NCI-H2171 (cell line): ENCODE measurements at regions not wholly inside any gene's neighbourhood (a gene's known extent, or its start where the extent isn't known, plus 50 kb on each side); places are given as distances from the start of the nearest gene placed in this dataset.
"Not testable (repeated sequence)": the region's sequence is repeated elsewhere in the genome, so short reads cannot be mapped to it uniquely, and the experiment has no call there.

Source experiments
- DNase-seq: peaks from one replicate; lab custom pipeline; 2025; lab: John Stamatoyannopoulos, UW

DNA sequence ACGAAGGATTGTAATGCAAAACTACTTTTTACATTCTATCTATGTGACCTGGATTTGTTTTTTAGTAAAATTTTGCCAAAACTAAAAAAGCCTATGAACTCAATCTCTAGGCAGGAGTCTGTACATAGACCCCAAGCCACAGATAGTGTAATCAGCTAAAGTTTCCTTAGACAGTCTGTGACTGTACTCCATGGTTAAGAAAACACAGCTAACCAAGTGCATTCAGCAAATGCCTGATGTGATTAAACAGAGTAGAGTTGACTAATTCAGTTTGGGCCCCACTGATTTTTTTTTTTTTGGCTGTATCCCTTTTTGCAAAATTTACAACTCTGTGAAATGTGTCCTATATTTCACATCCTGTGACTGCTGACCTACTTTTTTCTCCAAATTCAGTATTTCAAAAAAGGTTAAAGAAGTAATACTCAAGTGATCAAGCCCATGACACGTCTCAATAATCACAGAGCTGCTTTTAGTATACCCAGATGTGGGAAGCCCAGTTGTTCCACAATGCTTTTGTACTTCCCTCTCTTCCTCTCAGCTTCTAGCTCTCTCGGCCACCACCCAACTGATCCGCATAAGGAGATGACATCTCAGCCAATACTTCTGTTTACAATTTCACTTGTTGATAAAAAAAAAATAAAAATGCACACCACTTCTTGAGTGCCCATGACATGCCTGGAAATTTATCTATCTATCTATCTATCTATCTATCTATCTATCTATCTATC lies 108.8 kb upstream of the TBX18 start:
- DNase-seq, result no peak

GRCh38 chr6:84871925-84872324 lies 107.5 kb upstream of the TBX18 start:
- no peak for DNase-seq

DNA sequence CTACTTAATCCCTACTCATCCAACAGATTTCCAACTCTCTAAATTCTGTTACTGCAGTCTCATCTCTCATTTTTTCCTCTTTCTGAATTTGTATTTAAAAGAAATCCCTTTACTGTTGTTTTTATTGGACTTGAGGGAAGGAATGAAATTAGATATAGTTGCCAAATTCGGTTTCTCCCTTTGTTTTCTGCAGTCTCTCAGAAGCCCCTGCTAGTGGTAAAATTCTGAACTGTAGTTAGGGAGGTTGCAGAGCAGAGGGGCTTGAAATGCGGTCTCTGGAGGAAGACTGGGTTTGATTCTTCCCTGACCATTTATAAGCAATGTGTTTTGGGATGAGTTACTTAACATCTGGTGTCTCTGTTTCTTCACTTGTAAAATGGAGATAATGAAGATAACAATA lies 106.3 kb upstream of the TBX18 start:
- no peak for DNase-seq

DNA sequence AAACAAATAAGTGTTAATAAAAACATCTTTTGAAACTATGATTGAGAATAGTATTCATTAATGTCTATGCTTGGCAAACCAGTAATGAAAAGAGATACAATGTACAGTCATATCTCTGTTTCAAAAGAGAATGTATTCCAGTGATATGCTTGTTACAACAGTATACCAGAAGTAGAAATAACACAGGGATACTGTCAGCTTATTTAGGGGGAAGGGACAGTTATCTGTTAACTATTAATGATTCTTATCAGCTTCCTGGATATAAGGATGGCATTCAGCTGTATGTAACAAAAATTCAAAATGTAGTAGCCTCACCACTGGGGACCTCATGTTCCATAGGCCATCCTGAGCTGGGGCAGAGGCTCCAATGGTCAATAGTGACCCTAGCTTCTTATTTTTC lies 103.8 kb upstream of the TBX18 start:
- no peak for DNase-seq

DNA sequence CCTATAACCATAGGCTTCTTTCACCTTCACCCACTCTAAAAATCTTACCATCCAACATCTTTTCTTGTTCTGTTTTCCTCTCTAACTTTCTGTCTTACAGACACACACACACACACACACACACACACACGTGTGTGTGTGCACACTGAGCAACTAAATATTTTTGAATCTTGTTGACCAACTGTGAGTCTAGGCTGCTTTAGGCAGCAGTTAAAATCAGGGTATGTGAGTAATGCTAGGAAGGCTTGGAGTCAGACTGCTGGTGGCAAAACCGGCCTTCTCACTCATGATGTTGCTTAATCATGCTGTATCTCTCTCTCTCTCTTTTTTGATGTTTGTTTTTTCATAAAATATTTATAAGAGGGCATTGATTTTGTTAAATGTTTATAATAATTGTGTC lies 103.1 kb upstream of the TBX18 start:
- DNase-seq, result no peak

DNA sequence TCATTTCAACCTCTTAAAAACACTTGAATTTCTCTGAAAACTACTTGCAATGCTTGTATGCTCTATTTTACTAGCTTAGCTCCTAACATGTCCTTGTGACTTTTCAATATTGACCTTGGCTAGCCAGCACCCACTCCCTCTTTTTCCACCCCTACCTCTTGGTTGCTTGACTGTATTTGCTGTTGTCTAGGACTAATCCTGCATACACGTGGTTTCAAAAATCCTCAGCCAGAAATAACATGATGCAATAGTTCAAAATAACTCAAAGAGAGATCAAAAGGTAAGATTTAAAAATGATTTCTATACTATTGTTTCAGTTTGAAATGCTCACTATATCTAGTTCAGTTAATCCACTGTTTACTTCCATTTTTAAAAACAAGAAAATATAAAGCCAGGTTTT lies 102.3 kb upstream of the TBX18 start:
- DNase-seq, result no peak

DNA sequence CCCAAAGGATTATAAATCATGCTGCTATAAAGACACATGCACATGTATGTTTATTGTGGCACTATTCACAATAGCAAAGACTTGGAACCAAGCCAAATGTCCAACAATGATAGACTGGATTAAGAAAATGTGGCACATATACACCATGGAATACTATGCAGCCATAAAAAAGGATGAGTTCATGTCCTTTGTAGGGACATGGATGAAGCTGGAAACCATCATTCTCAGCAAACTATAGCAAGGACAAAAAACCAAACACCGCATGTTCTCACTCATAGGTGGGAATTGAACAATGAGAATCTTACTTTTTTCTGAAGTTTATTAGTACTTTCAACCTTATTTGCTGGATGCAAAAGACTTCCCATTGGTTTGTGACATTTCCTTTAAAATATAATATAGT lies 101.0 kb upstream of the TBX18 start:
- DNase-seq, result not testable (repeated sequence)

- DNase-seq, result no peak
Measured at GRCh38 chr6:84862843-84863242, 98.4 kb upstream of the TBX18 start.

DNA sequence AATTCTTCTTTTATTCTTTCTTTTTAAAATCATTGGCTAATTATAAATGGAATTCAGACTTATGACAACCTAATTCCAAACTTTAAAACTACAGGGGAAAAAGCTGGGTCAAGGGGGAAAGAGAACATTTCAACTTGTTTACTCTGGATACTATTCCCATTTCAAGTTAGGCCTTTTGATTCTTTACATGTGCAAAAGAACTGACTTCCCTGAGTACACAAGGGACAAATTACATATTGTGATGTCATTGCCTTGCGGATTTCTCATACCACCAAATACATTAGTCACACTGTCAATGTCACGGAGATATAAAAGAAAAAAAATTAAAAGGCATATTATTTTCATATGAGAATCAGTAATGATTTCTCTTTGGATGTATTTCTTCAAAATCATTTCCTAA lies 96.5 kb upstream of the TBX18 start:
- no peak for DNase-seq

GRCh38 chr6:84860509-84860908 lies 96.1 kb upstream of the TBX18 start:
- no peak for DNase-seq

GRCh38 chr6:84854811-84855400 lies 90.5 kb upstream of the TBX18 start:
- no peak for DNase-seq

DNA sequence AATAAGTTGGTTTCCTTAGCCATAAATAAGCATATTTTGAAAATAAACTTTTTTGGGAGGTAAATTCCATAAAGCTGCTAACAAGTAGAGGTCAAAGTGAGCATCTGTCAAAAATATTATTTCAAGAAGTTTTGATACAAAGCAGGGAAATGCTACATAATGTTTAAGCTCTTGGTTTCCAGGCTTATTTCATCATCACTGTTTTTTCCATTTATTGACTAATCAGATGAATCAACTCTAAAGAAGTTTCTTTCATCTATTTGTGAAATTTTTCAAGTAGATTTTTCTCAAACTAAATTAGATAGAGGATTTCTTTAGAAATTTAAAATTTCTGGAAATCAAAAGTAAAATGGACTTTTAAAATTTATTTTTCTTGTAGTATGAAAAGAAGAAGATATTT lies 89.5 kb upstream of the TBX18 start:
- no peak for DNase-seq

GRCh38 chr6:84848960-84849359 lies 84.6 kb upstream of the TBX18 start:
- DNase-seq, result no peak

- DNase-seq, result no peak
Measured at GRCh38 chr6:84847390-84848160, 83.2 kb upstream of the TBX18 start.

GRCh38 chr6:84842525-84843166 lies 78.2 kb upstream of the TBX18 start:
- no peak for DNase-seq

DNA sequence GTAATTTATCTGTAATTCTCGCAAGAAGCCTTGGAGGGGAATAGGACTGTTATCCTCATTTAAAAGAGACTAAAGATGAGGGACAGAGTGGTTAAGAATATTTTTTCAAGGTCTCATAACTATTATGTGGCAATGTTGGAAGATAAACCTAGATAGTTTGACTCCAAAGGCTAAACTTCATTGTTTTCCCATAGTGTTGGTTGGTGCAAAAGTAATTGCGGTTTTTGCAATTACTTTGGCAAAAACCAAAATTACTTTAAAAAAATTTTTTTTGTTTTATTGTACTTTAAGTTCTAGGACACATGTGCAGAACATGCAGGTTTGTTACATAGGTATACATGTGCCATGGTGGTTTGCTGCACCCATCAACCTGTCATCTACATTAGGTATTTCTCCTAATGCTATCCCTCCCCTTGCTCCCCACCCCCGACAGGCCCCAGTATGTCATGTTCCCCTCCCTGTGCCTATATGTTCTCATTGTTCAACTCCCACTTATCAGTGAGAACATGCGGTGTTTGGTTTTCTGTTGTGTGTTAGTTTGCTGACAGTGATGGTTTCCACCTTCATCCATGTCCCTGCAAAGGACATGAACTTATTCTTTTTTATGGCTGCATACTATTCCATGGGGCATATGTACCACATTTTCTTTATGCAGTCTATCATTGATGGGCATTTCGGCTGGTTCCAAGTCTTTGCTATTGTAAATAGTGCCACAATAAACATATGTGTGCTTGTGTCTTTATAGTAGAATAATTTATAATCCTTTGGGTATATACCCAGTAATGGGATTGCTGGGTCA lies 72.9 kb upstream of the TBX18 start:
- not testable (repeated sequence) for DNase-seq

- no peak for DNase-seq
Measured at GRCh38 chr6:84836366-84836765, 72.0 kb upstream of the TBX18 start.

- no peak for DNase-seq
Measured at GRCh38 chr6:84835340-84835739, 70.9 kb upstream of the TBX18 start.

DNA sequence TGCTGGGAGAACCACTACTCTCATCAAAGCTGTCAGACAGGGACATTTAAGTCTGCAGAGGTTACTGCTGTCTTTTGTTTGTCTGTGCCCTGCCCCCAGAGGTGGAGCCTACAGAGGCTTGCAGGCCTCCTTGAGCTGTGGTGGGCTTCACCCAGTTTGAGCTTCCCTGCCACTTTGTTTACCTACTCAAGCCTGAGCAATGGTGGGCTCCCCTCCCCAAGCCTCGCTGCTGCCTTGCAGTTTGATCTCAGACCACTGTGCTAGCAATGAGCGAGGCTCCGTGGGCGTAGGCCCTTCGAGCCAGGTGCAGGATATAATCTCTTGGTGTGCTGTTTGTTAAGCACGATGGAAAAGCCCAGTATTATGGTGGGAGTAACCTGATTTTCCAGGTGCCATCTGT lies 67.5 kb upstream of the TBX18 start:
- DNase-seq, result not testable (repeated sequence)

GRCh38 chr6:84825461-84825860 lies 61.1 kb upstream of the TBX18 start:
- no peak for DNase-seq

DNA sequence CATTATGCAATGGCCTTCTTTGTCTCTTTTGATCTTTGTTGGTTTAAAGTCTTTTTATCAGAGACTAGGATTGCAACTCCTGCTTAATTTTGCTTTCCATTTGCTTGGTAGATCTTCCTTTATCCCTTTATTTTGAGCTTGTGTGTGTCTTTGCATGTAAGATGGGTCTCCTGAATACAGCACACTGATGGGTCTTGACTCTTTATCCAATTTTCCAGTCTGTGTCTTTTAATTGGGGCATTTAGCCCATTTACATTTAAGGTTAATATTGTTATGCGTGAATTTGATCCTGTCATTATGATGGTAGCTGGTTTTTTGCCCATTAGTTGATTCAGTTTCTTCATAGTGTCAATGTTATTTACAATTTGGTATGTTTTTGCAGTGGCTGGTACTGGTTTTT lies 56.9 kb upstream of the TBX18 start:
- not testable (repeated sequence) for DNase-seq

GRCh38 chr6:84816741-84817140 lies 52.3 kb upstream of the TBX18 start:
- no peak for DNase-seq
